SH-SY5Y (cell line): ENCODE measurements at regions not wholly inside any gene's neighbourhood (a gene's known extent, or its start where the extent isn't known, plus 50 kb on each side); places are given as distances from the start of the nearest gene placed in this dataset.

Experiments
- GATA2 ChIP-seq: IDR thresholded peaks from 2 replicates; pipeline ENCODE4 v1.6.1; 2011; ENCODE audit warnings: mild to moderate bottlenecking, low read depth, low read length
- GATA3 ChIP-seq: IDR thresholded peaks from 2 replicates; pipeline ENCODE4 v1.6.1; 2011; ENCODE audit warnings: low read depth, mild to moderate bottlenecking, low read length, moderate library complexity

DNA sequence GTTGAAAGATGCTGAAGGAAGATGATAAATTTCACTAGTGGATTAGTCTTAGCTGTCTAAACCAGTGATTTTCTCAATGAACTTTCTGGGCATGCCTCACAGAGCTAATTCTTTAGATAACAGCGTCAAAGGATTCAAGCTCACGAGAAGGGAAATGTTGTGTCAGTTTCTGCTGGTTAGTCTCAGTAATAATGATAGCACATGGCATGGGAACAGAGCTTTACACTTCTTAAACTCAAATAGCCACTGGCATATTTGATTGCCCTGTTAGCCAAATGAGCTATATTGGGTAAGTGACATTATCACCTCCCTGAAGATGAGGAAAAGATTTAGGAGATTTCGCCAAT, 139.3 kb upstream of the NR3C1 start:
- TF ChIP-seq GATA2 (no peak), GATA3 (no peak)
